NCI-H2081 treated with DMSO at 0.1 percent for 48 hours (cell line): ENCODE measurements at regions not wholly inside any gene's neighbourhood (a gene's known extent, or its start where the extent isn't known, plus 50 kb on each side); places are given as distances from the start of the nearest gene placed in this dataset.

ENCODE experiments used
- DNase-seq: peaks from one replicate; lab custom pipeline; 2025; lab: John Stamatoyannopoulos, UW

- no peak for DNase-seq
Measured at GRCh38 chr4:14178421-14178820, 550.9 kb upstream of the BOD1L1 start.

GRCh38 chr4:14180166-14180565 lies 552.6 kb upstream of the BOD1L1 start:
- DNase-seq, result no peak

- no peak for DNase-seq
Measured at GRCh38 chr4:14180983-14181601, 553.6 kb upstream of the BOD1L1 start.

GRCh38 chr4:14182148-14182547 lies 554.6 kb upstream of the BOD1L1 start:
- DNase-seq, result no peak

- no peak for DNase-seq
Measured at GRCh38 chr4:14184265-14184664, 556.7 kb upstream of the BOD1L1 start.

- no peak for DNase-seq
Measured at GRCh38 chr4:14184767-14185166, 557.2 kb upstream of the BOD1L1 start.

GRCh38 chr4:14188214-14188613 lies 560.7 kb upstream of the BOD1L1 start:
- DNase-seq, result no peak

GRCh38 chr4:14193601-14194000 lies 566.1 kb upstream of the BOD1L1 start:
- no peak for DNase-seq

GRCh38 chr4:14196131-14196530 lies 568.6 kb upstream of the BOD1L1 start:
- no peak for DNase-seq

- no peak for DNase-seq
Measured at GRCh38 chr4:14215116-14215770, 587.7 kb upstream of the BOD1L1 start.

GRCh38 chr4:14217401-14217800 lies 589.9 kb upstream of the BOD1L1 start:
- no peak for DNase-seq

- DNase-seq, result peak; percentile 52
Measured at GRCh38 chr4:14218641-14219040, 591.1 kb upstream of the BOD1L1 start.

- DNase-seq, result no peak
Measured at GRCh38 chr4:14221176-14221575, 593.7 kb upstream of the BOD1L1 start.

- no peak for DNase-seq
Measured at GRCh38 chr4:14222377-14223029, 595.0 kb upstream of the BOD1L1 start.

- no peak for DNase-seq
Measured at GRCh38 chr4:14223461-14223860, 595.9 kb upstream of the BOD1L1 start.

GRCh38 chr4:14225688-14226207 lies 598.2 kb upstream of the BOD1L1 start:
- peak; percentile 94 for DNase-seq

GRCh38 chr4:14233126-14233525 lies 605.6 kb upstream of the BOD1L1 start:
- DNase-seq, result no peak

GRCh38 chr4:14234307-14234706 lies 606.8 kb upstream of the BOD1L1 start:
- DNase-seq, result no peak

GRCh38 chr4:14236359-14236758 lies 608.8 kb upstream of the BOD1L1 start:
- DNase-seq, result no peak

- DNase-seq, result no peak
Measured at GRCh38 chr4:14237911-14238310, 610.4 kb upstream of the BOD1L1 start.

GRCh38 chr4:14241574-14241973 lies 614.0 kb upstream of the BOD1L1 start:
- DNase-seq, result no peak

GRCh38 chr4:14247767-14248166 lies 620.2 kb upstream of the BOD1L1 start:
- DNase-seq, result no peak

GRCh38 chr4:14249226-14249625 lies 621.7 kb upstream of the BOD1L1 start:
- DNase-seq, result no peak
